Right lobe of liver (tissue), 6 donors: ENCODE measurements at regions not wholly inside any gene's neighbourhood (a gene's known extent, or its start where the extent isn't known, plus 50 kb on each side); places are given as distances from the start of the nearest gene placed in this dataset.

ENCODE experiments used
- ATAC-seq, 4 donors: fragments of 200-7000 bp; cut with Tn5 transposase; one replicate each; pipeline ENCODE4 v1.9.1; 2020; ENCODE audit warnings: mild to moderate bottlenecking in 4 of 4, moderate library complexity in 4 of 4
- DNase-seq, 3 donors: peaks; one replicate each; pipeline ENCODE4 v3.0.0-alpha.2; 2020
- H3K27ac ChIP-seq, 3 donors: fragments of 200-600 bp; one replicate each; pipeline ENCODE4 v1.8.0; 2022
- H3K27me3 ChIP-seq, 2 donors: fragments of 200-600 bp; one replicate each; pipeline ENCODE4 v1.8.0; 2022
- H3K36me3 ChIP-seq, 4 donors: fragments of 200-600 bp; sonication (generic) in 1 of 4; one replicate each; pipeline versions ENCODE4 v1.5.1 to v1.8.0; 2017 to 2022; ENCODE audit warnings: control low read depth in 1 of 4
- H3K4me1 ChIP-seq, 4 donors: fragments of 200-600 bp; sonication (generic) in 1 of 4; one replicate each; pipeline versions ENCODE4 v1.5.1 to v1.8.0; 2017 to 2022; ENCODE audit warnings: control low read depth in 1 of 4
- H3K4me3 ChIP-seq, 3 donors: fragments of 200-600 bp; one replicate each; pipeline ENCODE4 v1.8.0; 2022
- H3K9me3 ChIP-seq, 4 donors: fragments of 200-600 bp; sonication (generic) in 1 of 4; one replicate each; pipeline versions ENCODE4 v1.5.1 to v1.8.0; 2017 to 2022; ENCODE audit warnings: control low read depth in 1 of 4
- POLR2A ChIP-seq: fragments of 450-650 bp; IDR thresholded peaks from one replicate; pipeline ENCODE4 v1.6.1; 2017; ENCODE audit warnings: antibody characterized with exemption, mild to moderate bottlenecking
- WGBS: methylation state at CpG from one replicate; pipeline ENCODE4 v1.1.6; 2018; ENCODE audit warnings: low coverage, low lambda C conversion rate; ENCODE audit not compliant: insufficient coverage; ENCODE audit errors: missing lambda C conversion rate; 5-methylcytosine and 5-hydroxymethylcytosine counted together
- intact Hi-C, 2 donors: fragments of 100-400 bp; cut with DNase I; formaldehyde crosslinking; loops; one replicate each; pipeline versions ENCODE4 v1.11.2 to v1.14.1; 2022
- TF ChIP-seq, protein P1 (sequence below), 4 donors: fragments of 200-600 bp in 3 of 4; fragments of 450-650 bp in 1 of 4; IDR thresholded peaks; one replicate each; pipeline versions ENCODE4 v1.5.1 to v1.8.0; 2016 to 2022; ENCODE audit warnings: antibody characterized with exemption in 4 of 4, mild to moderate bottlenecking in 2 of 4
- donor health status: DM: no; HTN: yes; CAD: no.
- donor health status: DM: no; HTN: no; CAD: no.
- donor health status: DM: no; HTN: no; CAD: no.
- donor health status: DM: no; HTN: yes; CAD: no.
- donor health status: DM: no; HTN: yes; CAD: no.

DNA sequence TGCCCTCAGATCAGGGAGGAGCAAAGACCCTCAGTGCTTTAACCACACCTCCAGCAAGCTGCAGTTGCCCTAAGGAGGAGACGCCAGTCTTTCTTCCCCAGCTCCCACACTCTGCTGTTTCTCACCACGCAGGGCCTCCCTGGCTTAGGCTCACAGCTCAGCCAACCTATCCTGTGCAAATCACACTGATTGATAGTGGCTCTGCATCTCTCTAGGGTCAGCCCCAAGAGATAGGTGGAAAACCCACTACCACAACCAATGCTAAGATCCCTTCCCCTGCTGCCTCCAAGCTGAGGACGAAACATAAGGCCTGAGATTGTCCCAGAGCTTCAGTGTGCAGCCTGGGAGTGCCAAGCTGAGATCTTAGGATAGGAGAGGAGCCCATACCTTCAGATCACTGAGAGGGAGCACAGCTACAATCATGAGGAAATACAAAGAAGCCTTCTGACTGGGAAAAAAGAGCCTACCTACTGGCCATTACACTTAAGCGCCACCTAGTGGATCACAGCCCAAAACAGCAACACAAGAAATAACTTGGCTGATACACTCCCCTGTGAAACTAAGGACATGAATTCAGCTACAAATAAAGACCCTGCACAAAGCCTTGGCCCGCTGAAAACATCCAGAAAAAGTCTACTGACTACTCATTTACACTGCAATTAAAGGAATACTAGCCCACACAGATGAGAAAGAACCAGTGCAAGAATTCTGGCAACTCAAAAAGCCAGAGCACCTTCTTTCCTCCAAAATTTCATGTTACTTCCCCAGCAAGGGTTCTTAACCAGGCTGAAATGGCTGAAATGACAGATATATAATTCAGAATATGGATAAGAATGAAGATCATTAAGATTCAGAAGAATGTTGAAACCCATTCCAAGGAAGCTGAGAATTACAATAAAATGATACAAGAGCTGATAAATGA lies 271.5 kb upstream of the DCBLD2 start:
- no peaks in the 10 kb centered on the region for H3K27me3 ChIP-seq
- intact Hi-C loops, result no loop called here
- 17% methylated on average over 3 of the region's 5 CpGs for WGBS
- H3K4me1 ChIP-seq, result no peaks in the 10 kb centered on the region
- H3K4me3 ChIP-seq, result no peak overlapping the region
- peak; percentile 68 to 83 (median 74) for ATAC-seq
- H3K36me3 ChIP-seq, result no peaks in the 10 kb centered on the region
- peak in 2 of 3 donors; percentile 42 to 51 for DNase-seq
- H3K27ac ChIP-seq, result no peak overlapping the region
- no peaks in the 10 kb centered on the region for H3K9me3 ChIP-seq
- no peak for TF ChIP-seq POLR2A
- TF ChIP-seq, protein P1, sequence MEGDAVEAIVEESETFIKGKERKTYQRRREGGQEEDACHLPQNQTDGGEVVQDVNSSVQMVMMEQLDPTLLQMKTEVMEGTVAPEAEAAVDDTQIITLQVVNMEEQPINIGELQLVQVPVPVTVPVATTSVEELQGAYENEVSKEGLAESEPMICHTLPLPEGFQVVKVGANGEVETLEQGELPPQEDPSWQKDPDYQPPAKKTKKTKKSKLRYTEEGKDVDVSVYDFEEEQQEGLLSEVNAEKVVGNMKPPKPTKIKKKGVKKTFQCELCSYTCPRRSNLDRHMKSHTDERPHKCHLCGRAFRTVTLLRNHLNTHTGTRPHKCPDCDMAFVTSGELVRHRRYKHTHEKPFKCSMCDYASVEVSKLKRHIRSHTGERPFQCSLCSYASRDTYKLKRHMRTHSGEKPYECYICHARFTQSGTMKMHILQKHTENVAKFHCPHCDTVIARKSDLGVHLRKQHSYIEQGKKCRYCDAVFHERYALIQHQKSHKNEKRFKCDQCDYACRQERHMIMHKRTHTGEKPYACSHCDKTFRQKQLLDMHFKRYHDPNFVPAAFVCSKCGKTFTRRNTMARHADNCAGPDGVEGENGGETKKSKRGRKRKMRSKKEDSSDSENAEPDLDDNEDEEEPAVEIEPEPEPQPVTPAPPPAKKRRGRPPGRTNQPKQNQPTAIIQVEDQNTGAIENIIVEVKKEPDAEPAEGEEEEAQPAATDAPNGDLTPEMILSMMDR (IDR thresholded peaks at IDR 0.05), result peak; percentile 53 to 69 (median 65)

DNA sequence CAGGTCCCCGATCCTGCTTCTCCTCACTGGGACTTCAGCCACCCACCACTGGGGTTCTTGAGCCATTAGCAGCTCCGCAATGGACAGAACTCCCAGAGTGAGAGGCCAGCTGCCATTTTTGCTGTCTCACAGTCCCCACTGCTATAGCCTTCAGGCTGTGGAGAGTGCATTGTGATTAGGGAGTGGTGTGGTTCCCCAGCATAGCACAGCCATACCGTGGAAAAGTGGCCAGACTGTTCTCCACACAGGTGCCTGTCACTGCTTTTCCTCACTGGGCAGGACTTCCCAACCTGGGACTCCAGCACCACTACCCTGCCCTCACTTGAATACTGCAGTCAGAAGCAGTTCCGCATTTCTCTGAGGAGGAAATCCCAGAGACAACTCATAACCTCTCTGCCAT lies 270.3 kb upstream of the DCBLD2 start:
- Histone ChIP-seq H3K4me1 (no peaks in the 10 kb centered on the region), H3K9me3 (no peaks in the 10 kb centered on the region), H3K27ac (no peak overlapping the region), H3K36me3 (no peaks in the 10 kb centered on the region), H3K4me3 (no peak overlapping the region), H3K27me3 (no peaks in the 10 kb centered on the region)
- intact Hi-C loops, result no loop called here
- TF ChIP-seq POLR2A, result no peak
- TF ChIP-seq, protein P1 (IDR thresholded peaks at IDR 0.05), result no peak
- ATAC-seq (no peak), DNase-seq (no peak)
- 71% methylated on average over 3 of the region's 4 CpGs for WGBS

DNA sequence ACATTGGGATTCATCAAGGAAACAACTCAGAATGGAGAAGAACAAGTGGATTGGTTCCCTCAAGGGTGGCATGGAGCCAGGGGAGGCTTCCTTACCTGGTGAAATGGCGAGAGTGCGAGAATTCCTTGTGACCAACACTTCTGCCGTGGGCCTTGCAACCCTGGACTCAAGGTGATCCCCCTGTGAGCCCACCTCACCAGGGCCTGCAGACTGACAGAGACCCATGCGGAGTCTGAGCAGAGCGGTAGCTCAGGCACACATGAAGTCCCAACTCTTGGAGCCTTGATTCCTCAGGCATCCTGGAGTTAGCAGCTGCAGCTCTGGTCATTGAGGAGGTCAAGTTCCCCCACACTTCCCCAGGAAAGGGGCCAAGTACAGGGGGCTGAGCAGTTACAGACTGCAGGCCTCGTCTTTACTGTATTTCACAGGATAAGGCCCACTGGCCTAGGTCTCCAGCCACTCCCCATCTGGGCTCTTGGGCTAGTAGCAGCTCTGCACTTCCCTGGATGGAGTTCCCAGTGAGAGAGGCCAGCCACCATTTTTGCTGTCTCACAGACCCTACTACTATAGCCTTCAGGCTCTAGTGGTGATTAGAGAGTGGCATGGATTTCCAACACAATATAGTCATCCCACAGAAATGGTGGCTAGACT lies 269.5 kb upstream of the DCBLD2 start:
- 71% methylated on average over 4 of the region's 6 CpGs for WGBS
- intact Hi-C loops, result no loop called here
- Histone ChIP-seq H3K27ac (no peak overlapping the region), H3K36me3 (no peaks in the 10 kb centered on the region), H3K9me3 (no peaks in the 10 kb centered on the region), H3K4me3 (no peak overlapping the region), H3K27me3 (no peaks in the 10 kb centered on the region), H3K4me1 (no peaks in the 10 kb centered on the region)
- DNase-seq (peak in 1 of 3 donors; percentile 33), ATAC-seq (peak in 1 of 4 donors; percentile 24)
- TF ChIP-seq POLR2A, result no peak
- TF ChIP-seq, protein P1 (IDR thresholded peaks at IDR 0.05), result no peak

DNA sequence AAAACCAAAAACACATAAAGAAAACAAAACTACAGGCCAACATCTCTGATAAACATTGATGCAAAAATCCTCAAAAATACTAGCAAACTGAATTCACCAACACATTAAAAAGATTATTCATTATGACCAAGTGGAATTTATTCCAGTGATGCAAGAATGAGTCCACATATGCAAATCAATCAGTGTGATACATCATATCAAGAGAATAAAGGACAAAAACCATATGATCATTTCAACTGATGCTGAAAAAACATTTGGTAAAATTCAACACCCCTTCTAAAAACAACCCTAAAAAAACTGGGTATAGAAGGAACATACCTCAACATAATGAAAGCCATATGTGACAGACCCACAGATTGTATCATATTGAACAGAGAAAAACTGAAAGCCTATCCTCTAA lies 265.6 kb upstream of the DCBLD2 start:
- no peaks in the 10 kb centered on the region for H3K9me3 ChIP-seq
- DNase-seq (no peak), ATAC-seq (no peak)
- H3K4me3 ChIP-seq, result no peak overlapping the region
- H3K27me3 ChIP-seq, result no peaks in the 10 kb centered on the region
- intact Hi-C loops, result no loop called here
- H3K27ac ChIP-seq, result no peak overlapping the region
- H3K4me1 ChIP-seq, result no peaks in the 10 kb centered on the region
- no peaks in the 10 kb centered on the region for H3K36me3 ChIP-seq
- TF ChIP-seq, protein P1 (IDR thresholded peaks at IDR 0.05), result no peak
- no peak for TF ChIP-seq POLR2A
